Stimulated activated CD4-positive, alpha-beta T cell treated with anti-CD3 and anti-CD28 coated beads, Interleukin-2, amount 100 ng/mL, for 48 hours (primary cell): ENCODE measurements at regions not wholly inside any gene's neighbourhood (a gene's known extent, or its start where the extent isn't known, plus 50 kb on each side); places are given as distances from the start of the nearest gene placed in this dataset.

ENCODE experiments used
- DNase-seq, 2 donors: peaks; one replicate each; pipeline ENCODE4 v3.0.0-alpha.2; 2020

GRCh38 chr3:963255-963654 is 129.6 kb upstream of the CNTN6 start:
- DNase-seq: no peak

GRCh38 chr3:963755-964154 is 129.1 kb upstream of the CNTN6 start:
- no peak for DNase-seq

GRCh38 chr3:965826-966225 is 127.0 kb upstream of the CNTN6 start:
- no peak for DNase-seq

GRCh38 chr3:966341-966740 is 126.5 kb upstream of the CNTN6 start:
- DNase-seq: no peak

- DNase-seq: no peak
Measured at GRCh38 chr3:973340-973739, 119.5 kb upstream of the CNTN6 start.

GRCh38 chr3:976006-976405 is 116.8 kb upstream of the CNTN6 start:
- DNase-seq: no peak

- DNase-seq: no peak
Measured at GRCh38 chr3:981156-981555, 111.7 kb upstream of the CNTN6 start.

- DNase-seq: no peak
Measured at GRCh38 chr3:988785-989184, 104.0 kb upstream of the CNTN6 start.

GRCh38 chr3:992871-993270 is 100.0 kb upstream of the CNTN6 start:
- no peak for DNase-seq

- no peak for DNase-seq
Measured at GRCh38 chr3:1002010-1002409, 90.8 kb upstream of the CNTN6 start.

- no peak for DNase-seq
Measured at GRCh38 chr3:1007866-1008265, 85.0 kb upstream of the CNTN6 start.

GRCh38 chr3:1010228-1010627 is 82.6 kb upstream of the CNTN6 start:
- no peak for DNase-seq

- no peak for DNase-seq
Measured at GRCh38 chr3:1015826-1016225, 77.0 kb upstream of the CNTN6 start.

GRCh38 chr3:1017870-1018269 is 75.0 kb upstream of the CNTN6 start:
- DNase-seq: no peak

- no peak for DNase-seq
Measured at GRCh38 chr3:1019157-1019556, 73.7 kb upstream of the CNTN6 start.

- DNase-seq: no peak
Measured at GRCh38 chr3:1026395-1026794, 66.4 kb upstream of the CNTN6 start.

- no peak for DNase-seq
Measured at GRCh38 chr3:1036207-1036826, 56.5 kb upstream of the CNTN6 start.

GRCh38 chr3:1037631-1038030 is 55.2 kb upstream of the CNTN6 start:
- DNase-seq: no peak
